ENCODE measurements at regions not wholly inside any gene's neighbourhood (a gene's known extent, or its start where the extent isn't known, plus 50 kb on each side); places are given as distances from the start of the nearest gene placed in this dataset.
"Not testable (repeated sequence)": the region's sequence is repeated elsewhere in the genome, so short reads cannot be mapped to it uniquely, and the experiment has no call there.

GRCh38 chr13:38166116-38166515 is 183.5 kb upstream of the UFM1 start:
- DNase-seq (ENCODE audit: low read depth) = peak; percentile 58
- H3K4me3 ChIP-seq (ENCODE audit: low read depth, low read length) = no peak overlapping the region

- no peak overlapping the region for H3K4me3 ChIP-seq (ENCODE audit: low read depth, low read length)
- no peak for DNase-seq (ENCODE audit: low read depth)
Measured at GRCh38 chr13:38160131-38160530, 189.5 kb upstream of the UFM1 start.

DNA sequence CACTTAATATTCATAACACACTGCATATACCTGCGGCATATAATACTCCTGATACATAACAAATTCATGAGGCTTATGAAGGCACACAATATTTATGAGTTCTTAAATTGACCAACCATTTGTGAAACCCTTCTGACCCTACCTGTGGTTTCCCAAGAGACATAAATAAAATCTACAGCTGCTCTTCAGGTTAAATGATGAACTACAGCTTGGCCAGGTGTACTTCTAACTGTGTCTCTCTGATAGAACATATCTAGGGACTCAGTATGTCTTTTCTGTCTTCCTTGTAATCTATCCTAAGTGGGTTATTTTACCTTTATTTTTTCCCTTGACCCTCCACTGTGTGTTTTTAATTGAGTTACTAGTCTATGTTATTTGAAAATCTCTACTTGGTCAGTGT is 189.9 kb upstream of the UFM1 start:
- no peak overlapping the region for H3K4me3 ChIP-seq (ENCODE audit: low read depth, low read length)
- no peak for DNase-seq (ENCODE audit: low read depth)

DNA sequence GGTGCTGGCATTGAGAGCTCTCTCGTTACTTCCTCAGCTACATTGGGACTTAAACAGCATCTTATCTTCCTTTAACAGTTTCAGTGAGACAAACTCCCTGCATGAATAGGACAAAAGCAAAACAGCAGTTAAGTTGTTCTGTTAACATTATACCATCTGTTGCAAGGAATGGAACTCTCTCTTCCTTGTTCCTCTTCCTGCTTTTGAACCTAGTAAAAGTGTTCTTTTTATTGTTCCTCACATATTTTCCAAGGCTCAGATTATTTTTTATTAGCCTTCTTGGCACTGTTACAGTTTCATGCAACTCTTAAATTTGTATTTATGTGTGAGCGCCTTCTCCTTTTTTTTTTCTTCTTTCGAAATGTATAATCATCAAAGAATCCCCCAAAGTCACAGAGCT is 202.6 kb upstream of the UFM1 start:
- no peak overlapping the region for H3K4me3 ChIP-seq (ENCODE audit: low read depth, low read length)
- DNase-seq (ENCODE audit: low read depth) = no peak

- no peak overlapping the region for H3K4me3 ChIP-seq (ENCODE audit: low read depth, low read length)
- DNase-seq (ENCODE audit: low read depth) = no peak
Measured at GRCh38 chr13:38141792-38142191, 207.9 kb upstream of the UFM1 start.

- DNase-seq (ENCODE audit: low read depth) = no peak
- H3K4me3 ChIP-seq (ENCODE audit: low read depth, low read length) = no peak overlapping the region
Measured at GRCh38 chr13:38135592-38135991, 214.1 kb upstream of the UFM1 start.

- DNase-seq (ENCODE audit: low read depth) = no peak
- H3K4me3 ChIP-seq (ENCODE audit: low read depth, low read length) = no peak overlapping the region
Measured at GRCh38 chr13:38121267-38121666, 228.4 kb upstream of the UFM1 start.

GRCh38 chr13:38103851-38104250 is 234.3 kb upstream of the TRPC4 start:
- no peak overlapping the region for H3K4me3 ChIP-seq (ENCODE audit: low read depth, low read length)
- no peak for DNase-seq (ENCODE audit: low read depth)

DNA sequence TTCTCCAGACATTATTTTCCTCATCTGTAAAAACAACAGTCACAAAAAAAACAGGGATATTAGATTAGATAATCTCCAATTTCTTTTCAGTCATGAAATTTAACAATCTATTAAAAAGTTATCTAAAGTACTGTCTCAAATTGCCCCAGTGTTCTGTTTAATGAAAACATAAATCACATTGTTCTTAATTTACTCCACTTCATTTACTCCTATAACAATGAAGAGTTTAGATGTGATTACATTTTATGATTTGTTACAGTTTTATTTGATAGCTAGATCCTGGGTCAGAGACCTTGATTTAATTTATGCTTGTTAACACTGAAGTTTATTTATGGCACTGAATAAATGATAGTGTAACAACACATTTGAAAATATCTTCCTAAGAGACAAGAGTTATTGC is 230.2 kb upstream of the TRPC4 start:
- DNase-seq (ENCODE audit: low read depth) = no peak
- H3K4me3 ChIP-seq (ENCODE audit: low read depth, low read length) = no peak overlapping the region

GRCh38 chr13:38093425-38093824 is 223.9 kb upstream of the TRPC4 start:
- DNase-seq (ENCODE audit: low read depth) = no peak

GRCh38 chr13:38090913-38091312 is 221.3 kb upstream of the TRPC4 start:
- DNase-seq (ENCODE audit: low read depth) = no peak
- H3K4me3 ChIP-seq (ENCODE audit: low read depth, low read length) = no peak overlapping the region

More at GRCh38 chr13:38093425-38093824, 223.9 kb upstream of the TRPC4 start:
- no peak overlapping the region for H3K4me3 ChIP-seq (ENCODE audit: low read depth, low read length)

DNA sequence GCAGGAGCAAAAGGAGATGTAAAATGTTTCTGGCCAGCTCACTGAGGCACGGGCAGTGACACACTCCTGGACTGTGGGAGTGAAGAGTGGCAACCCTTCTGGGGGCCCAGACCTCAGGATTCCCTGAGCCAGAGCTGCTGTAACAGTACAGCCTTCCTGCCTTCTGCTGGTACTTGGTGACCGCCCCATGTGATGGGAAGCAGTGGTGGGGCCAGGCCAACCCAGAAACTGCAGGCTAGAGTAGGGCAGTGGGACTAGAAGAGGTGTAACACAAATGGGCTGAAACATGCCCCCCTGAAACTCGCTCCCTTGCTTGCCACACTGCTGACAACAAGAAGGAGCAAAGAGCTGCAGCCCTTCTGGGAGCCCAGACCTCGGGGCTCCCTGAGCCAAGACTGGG is 217.1 kb upstream of the TRPC4 start:
- H3K4me3 ChIP-seq (ENCODE audit: low read depth, low read length) = no peak overlapping the region
- DNase-seq (ENCODE audit: low read depth) = no peak

- DNase-seq (ENCODE audit: low read depth) = no peak
- H3K4me3 ChIP-seq (ENCODE audit: low read depth, low read length) = no peak overlapping the region
Measured at GRCh38 chr13:38086013-38086412, 216.4 kb upstream of the TRPC4 start.

GRCh38 chr13:38073931-38074330 is 204.4 kb upstream of the TRPC4 start:
- no peak for DNase-seq (ENCODE audit: low read depth)
- no peak overlapping the region for H3K4me3 ChIP-seq (ENCODE audit: low read depth, low read length)

- no peak overlapping the region for H3K4me3 ChIP-seq (ENCODE audit: low read depth, low read length)
- DNase-seq (ENCODE audit: low read depth) = no peak
Measured at GRCh38 chr13:38072696-38073095, 203.1 kb upstream of the TRPC4 start.

GRCh38 chr13:38071340-38071739 is 201.8 kb upstream of the TRPC4 start:
- not testable (repeated sequence) for DNase-seq (ENCODE audit: low read depth); H3K4me3 ChIP-seq (ENCODE audit: low read depth, low read length)

- H3K4me3 ChIP-seq (ENCODE audit: low read depth, low read length) = no peak overlapping the region
- no peak for DNase-seq (ENCODE audit: low read depth)
Measured at GRCh38 chr13:38053896-38054295, 184.3 kb upstream of the TRPC4 start.

DNA sequence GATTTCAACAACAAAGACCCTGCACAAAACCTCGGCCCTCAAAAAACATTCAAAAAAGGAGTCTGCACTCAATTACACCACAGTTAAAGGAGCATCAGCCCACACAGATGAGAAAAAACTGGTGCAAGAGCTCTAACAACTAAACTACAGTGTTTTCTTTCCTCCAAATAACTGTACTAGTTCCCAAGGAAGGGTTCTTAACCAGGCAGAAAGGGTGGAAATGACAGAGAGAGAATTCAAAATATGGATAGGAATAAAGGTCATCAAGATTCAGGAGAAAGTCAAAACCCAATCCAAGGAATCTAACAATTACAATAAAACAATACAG is 176.4 kb upstream of the TRPC4 start:
- H3K4me3 ChIP-seq (ENCODE audit: low read depth, low read length) = no peak overlapping the region
- DNase-seq (ENCODE audit: low read depth) = no peak

- no peak overlapping the region for H3K4me3 ChIP-seq (ENCODE audit: low read depth, low read length)
- DNase-seq (ENCODE audit: low read depth) = no peak
Measured at GRCh38 chr13:38045278-38046048, 175.9 kb upstream of the TRPC4 start.

DNA sequence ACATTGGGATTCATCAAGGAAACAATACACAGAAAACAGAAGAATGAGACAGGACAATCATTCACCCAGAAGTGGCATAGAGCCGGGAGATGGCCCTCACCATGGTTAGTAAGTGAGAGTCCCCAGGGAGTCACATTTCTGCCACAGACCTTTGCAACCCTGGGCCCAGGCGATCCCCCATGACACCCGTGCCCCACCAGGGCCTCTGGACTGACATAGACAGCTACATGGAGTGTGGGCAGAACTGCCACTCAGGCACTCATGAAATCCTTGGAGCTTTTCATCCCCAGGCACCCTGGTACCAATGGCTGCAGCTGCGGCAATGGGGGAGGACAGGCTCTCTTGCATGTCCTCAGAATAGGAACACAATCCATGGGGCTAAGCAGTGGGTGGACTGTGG is 174.5 kb upstream of the TRPC4 start:
- H3K4me3 ChIP-seq (ENCODE audit: low read depth, low read length) = no peak overlapping the region
- DNase-seq (ENCODE audit: low read depth) = no peak

- DNase-seq (ENCODE audit: low read depth) = peak; percentile 7
- no peak overlapping the region for H3K4me3 ChIP-seq (ENCODE audit: low read depth, low read length)
Measured at GRCh38 chr13:38042771-38043170, 173.2 kb upstream of the TRPC4 start.

DNA sequence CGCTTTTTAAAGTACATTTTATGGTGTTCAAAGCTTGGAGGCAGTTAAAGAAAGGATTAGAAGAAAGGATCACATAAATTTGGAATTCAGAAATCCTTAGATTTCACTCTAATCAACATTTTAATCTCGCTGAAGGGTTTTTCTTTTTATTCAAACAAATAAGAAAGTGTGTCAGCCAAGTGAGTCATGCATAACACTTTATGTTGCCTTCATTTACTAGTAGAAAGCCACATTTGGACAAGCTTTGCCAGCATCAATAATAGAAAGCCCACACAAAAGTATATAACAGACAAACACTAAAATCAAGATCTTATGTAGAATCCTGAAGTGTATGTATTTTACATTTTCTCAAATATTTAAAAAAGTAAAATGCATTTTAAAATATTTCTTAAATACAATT is 154.9 kb upstream of the TRPC4 start:
- DNase-seq (ENCODE audit: low read depth) = no peak
- no peak overlapping the region for H3K4me3 ChIP-seq (ENCODE audit: low read depth, low read length)
